ENCODE measurements at regions not wholly inside any gene's neighbourhood (a gene's known extent, or its start where the extent isn't known, plus 50 kb on each side); places are given as distances from the start of the nearest gene placed in this dataset.
A peak's percentile ranks its signal among the peaks of the same experiment; 100 is the strongest.

DNA sequence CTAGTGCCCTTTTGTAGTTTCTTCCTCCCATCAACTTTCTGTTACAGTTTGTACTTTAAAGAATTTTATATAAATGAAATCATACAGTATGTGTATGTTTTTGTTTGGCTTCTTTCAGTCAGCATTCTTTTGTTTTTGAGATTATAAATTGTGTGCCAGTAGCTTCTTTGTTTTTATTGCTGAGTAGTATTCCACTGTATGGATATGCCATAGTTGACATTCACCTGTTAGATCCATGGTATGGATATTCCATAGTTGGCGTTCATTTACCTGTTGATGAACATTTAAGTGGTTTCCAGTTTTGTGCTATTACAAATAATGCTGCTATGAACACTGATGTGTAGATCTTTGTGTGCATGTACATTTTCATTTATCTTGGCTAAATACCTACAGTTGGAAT lies 70.8 kb upstream of the SYPL1 start:
- TF ChIP-seq, protein P1, sequence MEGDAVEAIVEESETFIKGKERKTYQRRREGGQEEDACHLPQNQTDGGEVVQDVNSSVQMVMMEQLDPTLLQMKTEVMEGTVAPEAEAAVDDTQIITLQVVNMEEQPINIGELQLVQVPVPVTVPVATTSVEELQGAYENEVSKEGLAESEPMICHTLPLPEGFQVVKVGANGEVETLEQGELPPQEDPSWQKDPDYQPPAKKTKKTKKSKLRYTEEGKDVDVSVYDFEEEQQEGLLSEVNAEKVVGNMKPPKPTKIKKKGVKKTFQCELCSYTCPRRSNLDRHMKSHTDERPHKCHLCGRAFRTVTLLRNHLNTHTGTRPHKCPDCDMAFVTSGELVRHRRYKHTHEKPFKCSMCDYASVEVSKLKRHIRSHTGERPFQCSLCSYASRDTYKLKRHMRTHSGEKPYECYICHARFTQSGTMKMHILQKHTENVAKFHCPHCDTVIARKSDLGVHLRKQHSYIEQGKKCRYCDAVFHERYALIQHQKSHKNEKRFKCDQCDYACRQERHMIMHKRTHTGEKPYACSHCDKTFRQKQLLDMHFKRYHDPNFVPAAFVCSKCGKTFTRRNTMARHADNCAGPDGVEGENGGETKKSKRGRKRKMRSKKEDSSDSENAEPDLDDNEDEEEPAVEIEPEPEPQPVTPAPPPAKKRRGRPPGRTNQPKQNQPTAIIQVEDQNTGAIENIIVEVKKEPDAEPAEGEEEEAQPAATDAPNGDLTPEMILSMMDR (conservative IDR thresholded peaks at IDR 0.05; ENCODE audit: low read depth, low read length), result no peak
- DNase-seq (ENCODE audit: low read depth), result no peak
- no peak overlapping the region for H3K4me3 ChIP-seq (ENCODE audit: low read depth, low read length)

DNA sequence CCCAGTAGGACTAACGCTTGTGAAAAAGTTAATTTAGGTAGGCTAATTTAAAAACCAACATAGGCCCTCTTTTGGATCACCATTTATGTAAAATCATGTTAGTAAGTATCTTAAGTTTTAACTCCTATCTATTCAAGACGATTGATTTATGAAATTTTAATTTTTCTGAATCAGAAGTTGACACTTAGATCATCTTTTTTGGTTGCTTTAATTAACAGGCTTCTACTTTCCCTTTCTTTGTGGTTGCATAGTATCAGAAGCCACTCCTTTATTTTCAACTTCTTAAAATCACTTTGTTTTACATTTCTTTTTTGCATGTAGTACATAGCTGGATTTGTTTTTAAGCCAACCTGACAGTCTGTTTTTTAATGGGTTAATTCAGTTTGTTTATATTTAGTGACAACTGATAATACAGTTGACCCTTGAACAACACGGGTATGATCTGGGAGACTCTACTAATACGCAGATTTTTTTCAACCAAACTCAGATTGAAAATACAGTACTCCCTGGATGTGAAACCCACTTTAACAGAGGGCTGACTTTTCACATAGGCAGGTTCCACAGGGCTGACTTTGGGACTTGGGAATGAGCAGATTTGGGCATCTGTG lies 69.7 kb upstream of the SYPL1 start:
- no peak for DNase-seq (ENCODE audit: low read depth)
- TF ChIP-seq, protein P1 (conservative IDR thresholded peaks at IDR 0.05; ENCODE audit: low read depth, low read length), result no peak
- no peak overlapping the region for H3K4me3 ChIP-seq (ENCODE audit: low read depth, low read length)

DNA sequence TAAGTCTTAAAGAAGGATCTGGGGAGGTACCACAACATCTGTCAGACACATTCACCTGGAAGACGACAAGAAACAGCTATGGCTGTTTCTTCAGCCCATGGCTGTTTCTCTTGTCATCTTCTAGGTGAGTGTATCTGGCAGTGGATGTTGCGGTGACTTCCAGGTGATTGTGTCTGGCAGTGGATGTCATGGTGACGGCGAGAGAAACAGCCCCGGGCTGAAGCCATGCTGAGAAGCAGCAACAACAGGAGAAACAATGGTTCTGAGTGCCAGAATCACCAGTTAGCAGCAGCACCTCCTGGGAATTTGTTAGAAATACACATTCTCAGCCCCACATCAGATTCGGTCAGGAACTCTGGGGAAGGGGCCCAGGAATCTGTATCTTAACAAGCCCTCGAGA lies 68.6 kb upstream of the SYPL1 start:
- DNase-seq (ENCODE audit: low read depth), result no peak
- TF ChIP-seq, protein P1 (conservative IDR thresholded peaks at IDR 0.05; ENCODE audit: low read depth, low read length), result no peak

DNA sequence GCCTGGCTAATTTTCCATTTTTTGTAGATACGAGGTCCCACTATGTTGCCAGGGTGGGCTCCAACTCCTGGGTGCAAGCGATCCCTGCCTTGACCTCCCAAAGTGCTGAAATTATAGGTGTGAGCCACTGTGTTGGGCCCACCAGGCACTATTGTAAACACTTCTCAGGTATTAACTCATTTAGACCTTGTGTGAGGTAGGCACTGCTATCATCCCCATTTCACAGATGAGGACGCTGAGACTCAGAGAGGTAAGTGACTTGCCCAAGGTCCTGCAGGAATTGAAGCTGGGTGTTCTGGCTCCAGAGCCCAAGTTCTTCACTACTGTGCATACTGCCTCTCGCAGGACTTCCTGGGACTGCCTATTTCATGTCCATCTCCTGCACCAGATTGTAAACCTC lies 67.1 kb upstream of the SYPL1 start:
- no peak for DNase-seq (ENCODE audit: low read depth)
- TF ChIP-seq, protein P1 (conservative IDR thresholded peaks at IDR 0.05; ENCODE audit: low read depth, low read length), result no peak
- no peak overlapping the region for H3K4me3 ChIP-seq (ENCODE audit: low read depth, low read length)

More for the DNA sequence above, 68.6 kb upstream of the SYPL1 start:
- H3K4me3 ChIP-seq (ENCODE audit: low read depth, low read length), result no peak overlapping the region

DNA sequence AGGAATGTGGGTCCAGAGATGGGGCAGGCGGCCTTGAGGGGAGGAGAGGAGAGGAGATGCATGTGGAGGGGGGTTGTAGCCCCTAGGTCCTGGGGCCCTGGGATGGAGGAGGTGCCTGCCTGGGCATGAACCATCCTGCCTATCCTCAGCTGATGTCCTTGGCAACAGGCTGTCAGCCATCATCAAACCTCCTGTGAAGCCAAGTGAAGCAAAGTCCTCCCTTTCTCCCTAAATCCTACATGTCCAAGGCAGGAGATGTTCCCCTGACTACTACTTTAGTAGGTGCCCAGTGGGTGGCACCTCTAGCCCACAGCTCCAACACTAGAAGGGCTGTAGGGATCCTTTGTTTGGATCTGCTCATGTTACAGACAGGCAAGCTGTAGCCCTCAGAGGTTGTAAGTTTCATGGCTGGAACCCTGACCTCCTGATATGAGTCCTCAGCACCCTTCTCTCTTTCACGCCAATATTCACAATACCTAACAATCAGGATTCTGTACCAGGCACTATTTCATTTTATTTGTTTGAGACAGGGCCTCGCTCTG lies 66.6 kb upstream of the SYPL1 start:
- no peak overlapping the region for H3K4me3 ChIP-seq (ENCODE audit: low read depth, low read length)
- TF ChIP-seq, protein P1 (conservative IDR thresholded peaks at IDR 0.05; ENCODE audit: low read depth, low read length), result peak; percentile 72
- DNase-seq (ENCODE audit: low read depth), result no peak

DNA sequence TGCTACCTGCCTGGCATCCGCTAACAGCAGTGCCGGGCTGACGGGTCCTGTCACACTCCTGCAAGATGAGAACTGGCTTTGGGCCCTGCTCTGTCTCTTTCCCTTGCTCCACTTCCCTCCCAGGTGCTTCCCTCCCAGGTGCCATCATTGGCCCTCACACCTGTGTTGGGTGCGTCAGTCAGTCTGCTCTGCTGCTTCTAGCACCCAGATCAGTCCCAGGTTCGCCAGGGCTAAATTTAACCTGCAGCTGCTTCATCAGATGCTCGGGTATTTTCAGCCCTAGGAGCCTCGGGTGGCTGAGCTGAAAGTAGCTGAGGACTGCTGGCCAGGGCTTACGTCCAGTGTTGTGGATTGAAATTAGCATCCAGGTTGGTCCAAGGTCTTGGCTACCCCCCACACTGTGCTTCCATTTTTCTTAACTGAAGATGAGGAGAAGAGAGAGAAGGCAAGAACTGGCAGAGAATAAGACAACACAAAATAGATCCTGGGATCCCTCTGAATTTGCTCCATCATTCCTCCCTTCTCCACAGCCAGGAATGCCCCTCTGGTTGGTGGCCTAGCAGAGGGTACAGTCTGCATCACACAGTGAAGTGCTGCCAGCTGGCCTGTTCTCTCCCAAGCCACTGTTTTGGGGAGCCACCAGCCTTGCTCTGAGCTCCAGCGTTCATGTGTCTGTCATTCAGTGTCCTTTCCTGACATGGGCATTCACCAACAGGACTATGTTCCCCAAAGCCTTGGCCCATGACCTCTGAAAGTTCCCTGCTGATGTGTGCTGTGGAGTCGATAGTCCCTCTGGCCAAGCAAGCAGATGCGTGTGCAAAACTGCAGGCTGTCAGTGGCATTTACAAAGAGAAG lies 65.9 kb upstream of the SYPL1 start:
- H3K4me3 ChIP-seq (ENCODE audit: low read depth, low read length), result no peak overlapping the region
- no peak for DNase-seq (ENCODE audit: low read depth)
- TF ChIP-seq, protein P1 (conservative IDR thresholded peaks at IDR 0.05; ENCODE audit: low read depth, low read length), result no peak

Measured in epithelial cell of proximal tubule (primary cell).